Neural crest cell (in vitro differentiated cells): ENCODE measurements at regions not wholly inside any gene's neighbourhood (a gene's known extent, or its start where the extent isn't known, plus 50 kb on each side); places are given as distances from the start of the nearest gene placed in this dataset.

ENCODE experiments used
- DNase-seq: peaks from one replicate; pipeline ENCODE4 v3.0.0; 2021; ENCODE audit warnings: low read depth, mixed read lengths, low spot score
- H3K27ac Mint-ChIP-seq: one replicate; pipeline ENCODE4 v1.8.0; 2021; ENCODE audit warnings: mild to moderate bottlenecking, mixed read lengths; ENCODE audit not compliant: unreplicated experiment
- H3K27me3 Mint-ChIP-seq: 2 replicates; pipeline ENCODE4 v1.8.0; 2021; ENCODE audit warnings: low read depth, mild to moderate bottlenecking, mixed read lengths
- H3K36me3 Mint-ChIP-seq: 2 replicates; pipeline ENCODE4 v1.8.0; 2021; ENCODE audit warnings: low read depth, mild to moderate bottlenecking, mixed read lengths
- H3K4me1 Mint-ChIP-seq: 2 replicates; pipeline ENCODE4 v1.8.0; 2021; ENCODE audit warnings: mixed read lengths
- H3K4me3 Mint-ChIP-seq: one replicate; pipeline ENCODE4 v1.8.0; 2021; ENCODE audit warnings: mild to moderate bottlenecking, mixed read lengths
- H3K9me3 Mint-ChIP-seq: 2 replicates; pipeline ENCODE4 v1.8.0; 2021; ENCODE audit warnings: mixed read lengths
- TF ChIP-seq, protein P1 (sequence below): fragments of 200-600 bp; sonication (generic); conservative IDR thresholded peaks from 2 replicates; pipeline ENCODE4 v1.5.0; 2021; ENCODE audit warnings: antibody characterized with exemption, mild to moderate bottlenecking

DNA sequence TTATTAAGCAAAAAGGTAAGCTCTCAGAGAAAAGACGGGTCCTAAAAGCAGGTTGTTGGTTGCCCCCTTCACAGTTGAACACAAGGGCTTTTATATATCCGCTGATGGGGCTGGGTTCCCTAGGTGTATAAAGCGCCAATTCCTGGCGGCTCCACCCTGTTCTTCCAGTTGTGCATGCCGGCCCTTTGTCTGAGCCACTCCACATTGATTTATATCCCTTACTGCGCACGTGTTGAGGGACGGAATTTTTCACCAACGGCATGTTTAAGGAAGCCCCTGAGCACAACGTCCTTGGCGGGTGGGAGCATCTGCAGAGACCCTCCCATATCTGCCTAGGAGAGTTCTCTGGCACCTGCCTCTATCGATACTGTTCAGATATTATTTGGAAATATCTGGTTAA lies 135.7 kb downstream of the DTHD1 start:
- no peaks in the 10 kb centered on the region for H3K9me3 Mint-ChIP-seq
- no peaks in the 10 kb centered on the region for H3K36me3 Mint-ChIP-seq
- peaks cover 3% of the 10 kb centered on the region for H3K27me3 Mint-ChIP-seq
- H3K27ac Mint-ChIP-seq: no peak overlapping the region
- TF ChIP-seq, protein P1, sequence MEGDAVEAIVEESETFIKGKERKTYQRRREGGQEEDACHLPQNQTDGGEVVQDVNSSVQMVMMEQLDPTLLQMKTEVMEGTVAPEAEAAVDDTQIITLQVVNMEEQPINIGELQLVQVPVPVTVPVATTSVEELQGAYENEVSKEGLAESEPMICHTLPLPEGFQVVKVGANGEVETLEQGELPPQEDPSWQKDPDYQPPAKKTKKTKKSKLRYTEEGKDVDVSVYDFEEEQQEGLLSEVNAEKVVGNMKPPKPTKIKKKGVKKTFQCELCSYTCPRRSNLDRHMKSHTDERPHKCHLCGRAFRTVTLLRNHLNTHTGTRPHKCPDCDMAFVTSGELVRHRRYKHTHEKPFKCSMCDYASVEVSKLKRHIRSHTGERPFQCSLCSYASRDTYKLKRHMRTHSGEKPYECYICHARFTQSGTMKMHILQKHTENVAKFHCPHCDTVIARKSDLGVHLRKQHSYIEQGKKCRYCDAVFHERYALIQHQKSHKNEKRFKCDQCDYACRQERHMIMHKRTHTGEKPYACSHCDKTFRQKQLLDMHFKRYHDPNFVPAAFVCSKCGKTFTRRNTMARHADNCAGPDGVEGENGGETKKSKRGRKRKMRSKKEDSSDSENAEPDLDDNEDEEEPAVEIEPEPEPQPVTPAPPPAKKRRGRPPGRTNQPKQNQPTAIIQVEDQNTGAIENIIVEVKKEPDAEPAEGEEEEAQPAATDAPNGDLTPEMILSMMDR: no peak
- peaks cover 6% of the 10 kb centered on the region for H3K4me1 Mint-ChIP-seq
- H3K4me3 Mint-ChIP-seq: no peak overlapping the region
- no peak for DNase-seq

- TF ChIP-seq, protein P1: no peak
- no peak for DNase-seq
- H3K4me1 Mint-ChIP-seq: peaks cover 6% of the 10 kb centered on the region
- no peak overlapping the region for H3K27ac Mint-ChIP-seq
- no peak overlapping the region for H3K4me3 Mint-ChIP-seq
- peaks cover 3% of the 10 kb centered on the region for H3K27me3 Mint-ChIP-seq
- H3K36me3 Mint-ChIP-seq: no peaks in the 10 kb centered on the region
- H3K9me3 Mint-ChIP-seq: no peaks in the 10 kb centered on the region
Measured at GRCh38 chr4:36420111-36420679, 138.8 kb downstream of the DTHD1 start.

DNA sequence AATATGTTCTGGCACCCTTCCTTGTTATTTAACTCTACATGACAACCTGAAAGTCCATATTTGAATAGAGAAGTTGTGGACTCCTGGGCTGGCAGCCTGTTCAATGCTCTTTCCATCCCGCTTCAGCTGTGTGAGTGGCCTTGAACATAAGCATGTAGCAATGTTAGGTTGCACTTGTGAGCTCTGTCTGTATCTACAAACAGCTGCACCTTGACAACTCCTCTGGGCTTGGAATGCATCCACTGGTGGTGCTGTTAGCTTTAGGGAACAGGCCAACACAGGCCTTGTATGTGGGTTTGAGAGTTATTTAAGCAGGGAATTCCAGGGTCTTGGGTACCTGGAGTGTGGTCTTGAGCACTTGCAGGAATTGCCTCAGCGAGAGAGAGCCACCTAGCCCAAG lies 141.2 kb downstream of the DTHD1 start:
- Mint-ChIP-seq H3K9me3 (no peaks in the 10 kb centered on the region), H3K27me3 (peaks cover 3% of the 10 kb centered on the region), H3K4me3 (no peak overlapping the region), H3K4me1 (no peaks in the 10 kb centered on the region), H3K27ac (no peak overlapping the region), H3K36me3 (no peaks in the 10 kb centered on the region)
- TF ChIP-seq, protein P1: no peak
- DNase-seq: no peak

DNA sequence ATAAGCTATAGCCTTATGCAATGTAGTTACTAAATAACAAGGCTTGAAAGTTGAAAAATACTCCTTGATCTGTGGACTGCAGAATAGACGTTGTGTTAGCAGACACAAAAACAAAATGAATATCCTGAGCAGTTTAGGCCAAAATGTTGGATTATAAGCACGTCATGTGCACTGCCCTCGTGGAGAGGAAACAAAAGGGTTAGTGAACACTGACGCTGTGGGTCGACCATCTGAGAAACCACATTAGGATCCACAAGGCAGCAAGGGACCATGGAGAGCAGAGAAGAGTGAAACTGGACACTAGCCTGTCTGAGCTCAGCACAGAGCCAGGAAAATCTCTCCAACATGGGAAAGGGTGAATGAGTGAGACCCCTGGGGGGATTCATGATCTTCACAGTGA lies 145.3 kb downstream of the DTHD1 start:
- no peak for DNase-seq
- Mint-ChIP-seq H3K9me3 (no peaks in the 10 kb centered on the region), H3K27me3 (no peaks in the 10 kb centered on the region), H3K4me3 (no peak overlapping the region), H3K27ac (no peak overlapping the region), H3K36me3 (no peaks in the 10 kb centered on the region), H3K4me1 (no peaks in the 10 kb centered on the region)
- TF ChIP-seq, protein P1: no peak

DNA sequence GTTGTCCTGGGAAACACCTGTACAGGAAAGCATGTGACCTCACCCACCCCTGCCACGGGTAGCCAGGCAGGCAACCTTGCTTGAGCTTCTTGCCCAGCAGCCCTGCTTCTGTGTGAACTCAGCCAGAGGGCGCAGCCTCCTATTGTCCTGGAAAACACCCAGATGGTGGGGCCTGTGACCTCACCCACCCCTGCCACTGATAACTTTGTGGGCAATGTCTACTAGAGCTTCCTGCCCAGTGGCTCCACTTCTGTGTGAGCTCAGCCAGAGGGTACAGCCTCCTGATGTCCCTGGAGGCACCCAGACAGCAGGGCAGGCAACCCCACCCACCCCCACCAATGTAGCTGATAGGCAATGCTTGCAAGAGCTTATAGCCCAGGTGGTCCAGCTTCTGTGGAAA lies 146.3 kb downstream of the DTHD1 start:
- H3K27ac Mint-ChIP-seq: no peak overlapping the region
- no peak overlapping the region for H3K4me3 Mint-ChIP-seq
- no peaks in the 10 kb centered on the region for H3K36me3 Mint-ChIP-seq
- H3K9me3 Mint-ChIP-seq: no peaks in the 10 kb centered on the region
- no peaks in the 10 kb centered on the region for H3K27me3 Mint-ChIP-seq
- no peak for DNase-seq
- H3K4me1 Mint-ChIP-seq: no peaks in the 10 kb centered on the region
- TF ChIP-seq, protein P1: no peak
